ENCODE measurements at regions not wholly inside any gene's neighbourhood (a gene's known extent, or its start where the extent isn't known, plus 50 kb on each side); places are given as distances from the start of the nearest gene placed in this dataset.

DNA sequence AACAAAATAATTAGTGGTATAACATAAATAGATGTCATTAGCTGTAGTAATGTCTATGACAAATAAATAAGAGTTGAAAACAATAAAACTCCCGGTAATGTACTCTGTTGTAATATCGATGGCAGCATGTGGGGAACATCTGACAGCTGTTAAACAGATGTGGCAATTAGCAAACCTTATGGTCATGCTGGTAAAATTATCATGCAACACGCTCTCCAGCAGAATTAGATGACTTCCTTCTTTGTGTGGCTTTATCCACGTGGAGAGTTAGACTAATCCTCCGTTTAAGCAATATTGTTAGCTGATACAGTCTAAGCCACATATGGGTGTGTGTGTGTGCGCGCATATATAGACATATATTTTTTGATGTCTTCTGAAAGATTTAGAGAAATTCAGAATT is 77.7 kb upstream of the ZFP64 start:
- Histone ChIP-seq H3K4me3 (no peak overlapping the region), H4K20me1 (ENCODE audit: control insufficient read depth, insufficient read depth) (no peaks in the 10 kb centered on the region), H3K9me3 (replicated peaks; ENCODE audit: control insufficient read depth, insufficient read depth, low read length) (no peaks in the 10 kb centered on the region), H3K4me1 (ENCODE audit: control insufficient read depth, insufficient read depth, low read length) (no peaks in the 10 kb centered on the region), H2AFZ (ENCODE audit: control insufficient read depth, low read depth, low read length) (no peak overlapping the region), H3K27me3 (replicated peaks in 1 of 2; ENCODE audit: control insufficient read depth in 2 of 2, insufficient read depth in 2 of 2, low read length in 1 of 2) (no peaks in the 10 kb centered on the region), H3K79me2 (ENCODE audit: control insufficient read depth, insufficient read depth, low read length) (no peaks in the 10 kb centered on the region), H3K4me2 (ENCODE audit: control insufficient read depth, insufficient read depth) (no peak overlapping the region), H3K9ac (ENCODE audit: control insufficient read depth, insufficient read depth, low read length) (no peak overlapping the region), H3K36me3 (ENCODE audit: control insufficient read depth in 2 of 2, insufficient read depth in 2 of 2, low read length in 1 of 2) (no peaks in the 10 kb centered on the region), H3K27ac (ENCODE audit: control insufficient read depth, insufficient read depth) (no peak overlapping the region)
- RAD21 ChIA-PET (ENCODE audit: unreplicated experiment): no interaction called here
- BruUV-seq (replicated peaks): no TSS peak
- in situ Hi-C loops (cut with MboI): no loop called here
- ATAC-seq (no peak), FAIRE-seq (no peak), DNase-seq (ENCODE audit: low read depth, low spot score) (no peak)
- POLR2A ChIA-PET: no interaction called here
- 67% methylated on average over 7 of the region's 7 CpGs for WGBS (ENCODE audit: insufficient coverage, insufficient replicate concordance, low lambda C conversion rate, missing lambda C conversion rate)
- CTCF ChIA-PET: interaction anchor here (1.6 kb wide), 1 partner anchor 29 kb away, joined by 4 read pairs; no protein-coding TSS in a partner anchor
- TF ChIP-seq FOXK2 (IDR thresholded peaks at IDR 0.05): no peak
- TF ChIP-seq TARDBP (IDR thresholded peaks at IDR 0.05; ENCODE audit: borderline replicate concordance): no peak
- TF ChIP-seq SIN3A (IDR thresholded peaks at IDR 0.05; ENCODE audit: low read depth, low read length): no peak
- TF ChIP-seq RB1 (IDR thresholded peaks at IDR 0.05; ENCODE audit: borderline replicate concordance): no peak
- TF ChIP-seq, protein P1, sequence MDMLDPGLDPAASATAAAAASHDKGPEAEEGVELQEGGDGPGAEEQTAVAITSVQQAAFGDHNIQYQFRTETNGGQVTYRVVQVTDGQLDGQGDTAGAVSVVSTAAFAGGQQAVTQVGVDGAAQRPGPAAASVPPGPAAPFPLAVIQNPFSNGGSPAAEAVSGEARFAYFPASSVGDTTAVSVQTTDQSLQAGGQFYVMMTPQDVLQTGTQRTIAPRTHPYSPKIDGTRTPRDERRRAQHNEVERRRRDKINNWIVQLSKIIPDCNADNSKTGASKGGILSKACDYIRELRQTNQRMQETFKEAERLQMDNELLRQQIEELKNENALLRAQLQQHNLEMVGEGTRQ (IDR thresholded peaks at IDR 0.05; ENCODE audit: borderline replicate concordance, low read depth, low read length): no peak
- TF ChIP-seq PAX8 (IDR thresholded peaks at IDR 0.05): no peak
- TF ChIP-seq IRF4 (IDR thresholded peaks at IDR 0.05; ENCODE audit: low read depth, low read length): no peak
- TF ChIP-seq, protein P2, sequence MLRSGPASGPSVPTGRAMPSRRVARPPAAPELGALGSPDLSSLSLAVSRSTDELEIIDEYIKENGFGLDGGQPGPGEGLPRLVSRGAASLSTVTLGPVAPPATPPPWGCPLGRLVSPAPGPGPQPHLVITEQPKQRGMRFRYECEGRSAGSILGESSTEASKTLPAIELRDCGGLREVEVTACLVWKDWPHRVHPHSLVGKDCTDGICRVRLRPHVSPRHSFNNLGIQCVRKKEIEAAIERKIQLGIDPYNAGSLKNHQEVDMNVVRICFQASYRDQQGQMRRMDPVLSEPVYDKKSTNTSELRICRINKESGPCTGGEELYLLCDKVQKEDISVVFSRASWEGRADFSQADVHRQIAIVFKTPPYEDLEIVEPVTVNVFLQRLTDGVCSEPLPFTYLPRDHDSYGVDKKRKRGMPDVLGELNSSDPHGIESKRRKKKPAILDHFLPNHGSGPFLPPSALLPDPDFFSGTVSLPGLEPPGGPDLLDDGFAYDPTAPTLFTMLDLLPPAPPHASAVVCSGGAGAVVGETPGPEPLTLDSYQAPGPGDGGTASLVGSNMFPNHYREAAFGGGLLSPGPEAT (IDR thresholded peaks at IDR 0.05; ENCODE audit: low read depth): no peak
- TF ChIP-seq, protein P3, sequence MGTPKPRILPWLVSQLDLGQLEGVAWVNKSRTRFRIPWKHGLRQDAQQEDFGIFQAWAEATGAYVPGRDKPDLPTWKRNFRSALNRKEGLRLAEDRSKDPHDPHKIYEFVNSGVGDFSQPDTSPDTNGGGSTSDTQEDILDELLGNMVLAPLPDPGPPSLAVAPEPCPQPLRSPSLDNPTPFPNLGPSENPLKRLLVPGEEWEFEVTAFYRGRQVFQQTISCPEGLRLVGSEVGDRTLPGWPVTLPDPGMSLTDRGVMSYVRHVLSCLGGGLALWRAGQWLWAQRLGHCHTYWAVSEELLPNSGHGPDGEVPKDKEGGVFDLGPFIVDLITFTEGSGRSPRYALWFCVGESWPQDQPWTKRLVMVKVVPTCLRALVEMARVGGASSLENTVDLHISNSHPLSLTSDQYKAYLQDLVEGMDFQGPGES (IDR thresholded peaks at IDR 0.05): no peak
- no peak for TF ChIP-seq ZNF207 (IDR thresholded peaks at IDR 0.05; ENCODE audit: borderline replicate concordance)
- TF ChIP-seq HCFC1 (IDR thresholded peaks at IDR 0.05; ENCODE audit: low read length): no peak
- no peak for TF ChIP-seq POLR2AphosphoS5 (IDR thresholded peaks at IDR 0.05; ENCODE audit: low read length)
- TF ChIP-seq GATAD2B (conservative IDR thresholded peaks at IDR 0.05; ENCODE audit: low read depth): no peak
- no peak for TF ChIP-seq NBN (IDR thresholded peaks at IDR 0.05)
- TF ChIP-seq TCF12 (IDR thresholded peaks at IDR 0.05; ENCODE audit: low read depth, low read length): no peak
- TF ChIP-seq TAF1 (IDR thresholded peaks at IDR 0.05; ENCODE audit: borderline replicate concordance, low read depth, low read length): no peak
- no peak for TF ChIP-seq JUND (IDR thresholded peaks at IDR 0.05; ENCODE audit: low read depth, low read length)
- TF ChIP-seq TCF3 (IDR thresholded peaks at IDR 0.05; ENCODE audit: borderline replicate concordance, insufficient read depth, low read depth, low read length): no peak
- SMC1A ChIA-PET (ENCODE audit: uncharacterized antibody, unreplicated experiment): no interaction called here
- intact Hi-C loops (cut with micrococcal nuclease; ENCODE audit: unreplicated experiment): no loop called here

Data from GM12878 (cell line).